ENCODE measurements at regions not wholly inside any gene's neighbourhood (a gene's known extent, or its start where the extent isn't known, plus 50 kb on each side); places are given as distances from the start of the nearest gene placed in this dataset.

DNA sequence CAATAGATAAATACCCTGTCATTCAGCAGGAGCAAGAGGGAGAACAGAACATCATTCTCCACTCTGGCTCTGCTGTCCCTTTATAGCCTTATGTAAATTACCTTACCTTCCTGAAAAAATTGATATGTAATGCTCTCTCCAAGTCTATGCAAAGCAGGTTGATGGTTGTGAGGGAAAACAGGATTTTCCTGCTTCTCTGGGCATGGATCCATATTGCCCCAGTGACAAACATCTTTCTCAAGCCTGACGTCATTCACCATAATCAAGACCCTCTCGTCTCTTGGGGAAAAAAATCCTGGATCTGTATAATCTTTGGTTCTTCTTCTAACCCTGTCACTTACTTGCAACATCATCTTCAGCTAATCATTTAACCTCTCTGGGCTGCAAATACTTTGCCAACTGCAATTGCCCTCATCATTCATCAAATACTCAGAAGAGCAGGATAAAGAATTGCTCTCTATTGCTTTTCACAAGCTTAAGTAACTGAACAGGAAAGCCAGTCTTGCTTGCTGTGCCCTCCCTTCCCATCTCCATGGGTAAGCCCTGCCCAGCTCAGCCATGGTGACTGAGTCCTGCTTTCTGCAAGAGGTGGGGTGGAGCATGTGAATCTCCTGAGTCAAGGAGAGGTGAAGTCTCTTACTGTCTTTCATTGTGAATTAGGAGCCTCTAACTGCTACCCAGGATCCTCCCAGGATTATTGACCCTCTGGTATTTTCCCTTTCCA, 123.7 kb upstream of the KLF7 start:
- no peak for DNase-seq (ENCODE audit: low read depth)

DNA sequence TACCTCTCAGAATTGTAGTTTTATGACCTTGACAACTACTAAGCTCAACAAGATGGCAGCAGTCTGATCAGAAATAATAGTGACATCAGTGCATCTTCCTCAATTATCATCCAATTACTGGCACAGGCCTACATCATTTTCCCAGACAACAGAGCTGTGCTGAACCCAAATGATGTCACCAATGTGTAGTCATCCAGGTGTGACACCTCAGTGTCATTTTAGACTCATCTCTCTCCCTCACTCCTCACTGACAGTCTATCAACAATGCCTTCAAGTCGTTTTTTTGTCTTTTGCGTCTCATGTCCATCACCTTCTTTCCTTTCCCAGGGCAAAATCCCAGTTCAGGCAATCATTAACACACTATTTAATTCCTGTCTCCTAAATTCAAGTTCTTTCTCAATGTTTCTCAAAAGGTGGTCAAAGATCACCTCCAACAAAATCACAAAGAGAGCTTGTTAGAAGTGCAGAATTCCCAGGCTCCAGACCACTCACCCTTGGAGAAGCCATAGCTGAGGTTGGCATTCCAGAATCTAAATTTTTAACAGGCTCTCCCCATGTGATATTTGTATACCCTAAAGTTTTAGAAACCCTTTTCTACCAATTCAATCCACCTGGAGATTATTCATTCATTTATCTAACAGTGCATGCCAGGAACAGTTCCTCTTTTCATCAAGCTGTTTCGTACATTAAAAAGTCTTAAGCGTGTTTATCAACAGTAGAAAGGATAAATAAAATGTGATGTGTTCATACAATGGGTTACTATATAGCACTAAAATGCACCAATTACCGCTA, 125.3 kb upstream of the KLF7 start:
- no peak for DNase-seq (ENCODE audit: low read depth)

GRCh38 chr2:207291625-207292252, 126.0 kb upstream of the KLF7 start:
- no peak for DNase-seq (ENCODE audit: low read depth)

GRCh38 chr2:207296265-207296948, 130.7 kb upstream of the KLF7 start:
- DNase-seq (ENCODE audit: low read depth), result no peak

DNA sequence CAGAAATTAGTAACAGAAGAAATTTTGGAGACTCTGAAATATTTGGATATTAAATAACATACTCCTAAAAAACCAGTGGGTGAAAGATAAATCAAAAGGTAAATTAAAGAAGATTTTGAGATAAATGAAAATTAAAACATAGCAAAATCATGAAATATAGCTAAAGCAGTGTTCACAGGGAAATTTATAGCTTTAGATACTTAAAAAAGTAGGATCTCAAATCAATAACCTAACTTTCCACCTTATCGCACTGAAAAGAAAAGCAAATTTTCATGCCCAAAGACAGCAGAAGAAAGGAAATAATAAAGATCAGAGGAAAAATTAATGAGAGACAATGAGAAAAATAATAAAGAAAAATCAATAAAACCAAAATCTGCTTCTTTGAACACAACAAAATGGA, 135.1 kb upstream of the KLF7 start:
- DNase-seq (ENCODE audit: low read depth), result no peak

GRCh38 chr2:207304761-207305160, 139.0 kb upstream of the KLF7 start:
- DNase-seq (ENCODE audit: low read depth), result no peak

- DNase-seq (ENCODE audit: low read depth), result no peak
Measured at GRCh38 chr2:207308519-207309224, 142.9 kb upstream of the KLF7 start.

GRCh38 chr2:207311316-207312005, 145.7 kb upstream of the KLF7 start:
- DNase-seq (ENCODE audit: low read depth), result no peak

- DNase-seq (ENCODE audit: low read depth), result no peak
Measured at GRCh38 chr2:207312006-207312356, 146.2 kb upstream of the KLF7 start.

DNA sequence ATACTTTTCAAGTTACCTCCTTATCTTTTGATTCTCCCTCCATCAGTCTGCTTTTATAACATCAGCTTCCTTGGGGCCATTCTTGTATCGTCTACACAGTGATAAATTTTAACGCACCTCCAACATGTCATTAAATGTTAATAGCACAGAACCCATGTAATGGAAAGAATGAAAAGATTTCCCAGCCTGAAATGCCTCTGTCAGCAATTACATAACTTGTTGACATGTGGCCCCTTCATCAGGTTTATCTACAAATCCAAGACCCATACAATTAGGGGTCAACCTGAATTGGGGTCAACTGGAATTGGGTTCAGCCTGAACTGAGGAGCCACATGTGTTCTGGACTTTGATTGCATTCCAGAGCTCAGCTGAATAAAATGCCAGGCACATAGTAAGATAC, 148.2 kb upstream of the KLF7 start:
- DNase-seq (ENCODE audit: low read depth), result no peak

DNA sequence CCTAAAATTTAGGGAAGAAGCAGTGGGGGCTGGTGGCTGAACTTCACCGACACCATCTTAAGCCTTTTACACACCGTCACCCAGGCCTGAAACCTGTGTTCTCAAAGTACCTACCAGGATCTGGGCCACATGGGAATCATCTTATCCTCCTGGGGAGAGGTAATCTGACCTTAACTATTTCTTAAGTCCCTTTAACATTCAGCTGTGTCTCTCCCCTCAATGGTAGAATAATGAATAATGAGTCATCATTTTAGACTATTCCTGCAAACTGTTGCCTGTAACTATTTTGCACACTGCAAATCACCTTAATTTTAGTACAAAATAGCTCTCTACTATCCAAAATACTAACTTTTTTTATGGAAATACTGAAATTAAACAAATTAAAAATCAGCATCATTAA, 149.4 kb upstream of the KLF7 start:
- DNase-seq (ENCODE audit: low read depth), result no peak

DNA sequence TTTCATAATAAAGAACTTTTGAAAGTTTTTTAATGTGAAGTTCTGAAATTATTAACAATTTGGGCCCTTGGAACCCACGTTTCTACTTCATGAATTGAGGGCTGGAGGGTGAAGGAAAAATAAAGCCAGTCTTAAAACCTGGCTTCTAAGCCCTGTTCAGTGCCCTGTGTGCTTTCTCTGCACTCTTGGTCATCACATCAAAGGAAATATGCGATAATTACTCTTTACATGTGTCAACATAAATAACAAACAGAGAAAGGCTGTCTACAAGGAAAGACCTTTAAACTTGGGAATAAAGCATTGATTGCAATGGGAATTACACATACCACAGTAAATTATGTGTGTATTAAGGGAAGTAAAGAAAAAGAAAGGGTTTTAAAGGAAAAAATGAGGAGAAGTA, 150.7 kb upstream of the KLF7 start:
- DNase-seq (ENCODE audit: low read depth), result no peak

GRCh38 chr2:207316906-207317305, 151.2 kb upstream of the KLF7 start:
- DNase-seq (ENCODE audit: low read depth), result no peak

GRCh38 chr2:207317378-207317984, 151.7 kb upstream of the KLF7 start:
- no peak for DNase-seq (ENCODE audit: low read depth)

GRCh38 chr2:207318181-207318628, 152.5 kb upstream of the KLF7 start:
- DNase-seq (ENCODE audit: low read depth), result no peak

- no peak for DNase-seq (ENCODE audit: low read depth)
Measured at GRCh38 chr2:207319316-207319715, 153.6 kb upstream of the KLF7 start.

GRCh38 chr2:207320381-207321159, 154.8 kb upstream of the KLF7 start:
- DNase-seq (ENCODE audit: low read depth), result no peak

- DNase-seq (ENCODE audit: low read depth), result no peak
Measured at GRCh38 chr2:207321514-207321913, 155.8 kb upstream of the KLF7 start.

DNA sequence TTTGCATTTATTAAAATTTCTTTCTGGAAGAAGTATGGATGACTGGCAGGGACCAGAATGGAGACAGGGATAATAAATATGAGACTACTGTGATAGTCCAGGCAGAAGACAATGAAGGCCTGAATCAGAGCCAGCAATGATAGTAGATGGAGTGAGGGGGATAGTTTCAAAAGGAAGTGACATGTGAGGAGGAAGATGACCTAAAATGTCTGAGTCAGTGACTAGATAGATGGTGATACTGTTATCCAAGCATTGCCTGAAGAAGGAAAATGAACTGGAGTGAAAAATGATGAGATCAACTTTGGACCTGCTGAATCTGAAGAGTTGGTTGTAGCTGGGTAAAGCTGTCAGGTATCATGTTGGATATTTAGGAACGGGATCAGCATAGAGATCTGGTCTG, 158.3 kb upstream of the KLF7 start:
- no peak for DNase-seq (ENCODE audit: low read depth)

DNA sequence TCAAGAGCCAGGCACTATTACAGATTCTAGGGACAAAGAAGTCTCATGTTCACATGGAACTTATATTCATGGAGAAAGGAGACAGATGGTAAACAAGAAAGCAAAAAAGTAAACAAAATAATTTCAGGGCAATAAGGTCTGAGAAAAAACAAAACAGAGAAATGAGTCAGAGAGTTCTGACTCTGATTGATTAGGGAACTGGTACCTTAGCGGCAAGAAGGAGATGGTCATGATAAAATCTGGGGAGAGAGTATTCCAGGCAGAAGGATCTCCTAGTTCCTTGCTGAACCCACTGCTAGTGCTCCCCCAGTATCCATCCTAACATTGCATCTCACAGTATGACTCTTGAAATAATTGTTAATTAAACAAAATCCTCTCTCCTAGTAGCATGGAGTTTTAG, 161.8 kb upstream of the KLF7 start:
- DNase-seq (ENCODE audit: low read depth), result no peak

All from stimulated activated CD8-positive, alpha-beta memory T cell treated with anti-CD3 and anti-CD28 coated beads, Interleukin-15, amount 100 ng/mL, for 1 hour (primary cell).